ENCODE measurements at regions not wholly inside any gene's neighbourhood (a gene's known extent, or its start where the extent isn't known, plus 50 kb on each side); places are given as distances from the start of the nearest gene placed in this dataset.

GRCh38 chr3:189080745-189081144, 91.0 kb upstream of the TPRG1 start:
- no peak for FAIRE-seq
- CTCF ChIA-PET = no interaction called here

GRCh38 chr3:189082666-189083427, 88.9 kb upstream of the TPRG1 start:
- POLR2A ChIA-PET = no interaction called here

More at GRCh38 chr3:189080745-189081144, 91.0 kb upstream of the TPRG1 start:
- Histone ChIP-seq H3K4me3 (no peak overlapping the region), H3K4me2 (no peak overlapping the region), H3K27ac (no peak overlapping the region), H3K4me1 (no peaks in the 10 kb centered on the region), H3K9me3 (no peaks in the 10 kb centered on the region)
- ATAC-seq = no peak
- TF ChIP-seq MYC (IDR thresholded peaks at IDR 0.05; ENCODE audit: borderline replicate concordance, low read length) (no peak), KDM1A (IDR thresholded peaks at IDR 0.05; ENCODE audit: low read depth) (no peak), HMGXB4 (CRISPR knock-in tag; IDR thresholded peaks at IDR 0.05; ENCODE audit: borderline replicate concordance) (no peak), ZFP36 (IDR thresholded peaks at IDR 0.05; ENCODE audit: borderline replicate concordance, partially characterized antibody) (no peak), HOXB13 (CRISPR knock-in tag; IDR thresholded peaks at IDR 0.05; ENCODE audit: low read depth) (no peak), ATOH8 (CRISPR knock-in tag; IDR thresholded peaks at IDR 0.05; ENCODE audit: low read depth) (no peak), TP53 (CRISPR knock-in tag; IDR thresholded peaks at IDR 0.05) (no peak), POLR2A (IDR thresholded peaks at IDR 0.05; ENCODE audit: low read length) (no peak), KDM5A (IDR thresholded peaks at IDR 0.05) (no peak), NR3C1 (IDR thresholded peaks at IDR 0.05) (no peak), POLR2AphosphoS2 (conservative IDR thresholded peaks at IDR 0.05; ENCODE audit: low read length) (no peak), RCOR1 (IDR thresholded peaks at IDR 0.05; ENCODE audit: low read depth, low read length) (no peak), PHF8 (IDR thresholded peaks at IDR 0.05; ENCODE audit: borderline replicate concordance, low read depth) (no peak), CBX8 (IDR thresholded peaks at IDR 0.05) (no peak), NFE2L2 (conservative IDR thresholded peaks at IDR 0.05; ENCODE audit: low read length) (no peak), EHMT2 (IDR thresholded peaks at IDR 0.05; ENCODE audit: low read depth) (no peak)
- 21% methylated on average over 2 of the region's 2 CpGs for WGBS (ENCODE audit: missing lambda C conversion rate)
- POLR2A ChIA-PET = no interaction called here
- no peak for DNase-seq (ENCODE audit: low read depth in 1 of 2, low spot score in 1 of 2)

More at GRCh38 chr3:189082666-189083427, 88.9 kb upstream of the TPRG1 start:
- no peak for FAIRE-seq
- no peak overlapping the region for H3K27ac ChIP-seq
- no peaks in the 10 kb centered on the region for H3K4me1 ChIP-seq
- no peak for ATAC-seq
- no peak overlapping the region for H3K4me3 ChIP-seq
- CTCF ChIA-PET = interaction anchor here (0.6 to 1.5 kb wide), 2 partner anchors 50 to 1343 kb away, joined by 3 read pairs; no protein-coding TSS in a partner anchor
- no peak for DNase-seq (ENCODE audit: low read depth in 1 of 2, low spot score in 1 of 2)
- 58% methylated on average over 7 of the region's 7 CpGs for WGBS (ENCODE audit: missing lambda C conversion rate)
- TF ChIP-seq SREBF2 (IDR thresholded peaks at IDR 0.05) = no peak
- TF ChIP-seq TP53 (CRISPR knock-in tag; IDR thresholded peaks at IDR 0.05) = no peak
- no peak for TF ChIP-seq BCL3 (IDR thresholded peaks at IDR 0.05)
- TF ChIP-seq MYC (IDR thresholded peaks at IDR 0.05; ENCODE audit: borderline replicate concordance, low read length) = no peak
- TF ChIP-seq E2F6 (IDR thresholded peaks at IDR 0.05; ENCODE audit: borderline replicate concordance, low read depth) = no peak
- TF ChIP-seq FOSB (CRISPR knock-in tag; IDR thresholded peaks at IDR 0.05) = no peak
- TF ChIP-seq HDAC2 (IDR thresholded peaks at IDR 0.05) = no peak
- no peak for TF ChIP-seq RAD21 (conservative IDR thresholded peaks at IDR 0.05 in 1 of 2, IDR thresholded peaks at IDR 0.05 in 1 of 2)
- no peak for TF ChIP-seq CHD4 (IDR thresholded peaks at IDR 0.05; ENCODE audit: borderline replicate concordance)
- TF ChIP-seq HES2 (IDR thresholded peaks at IDR 0.05) = no peak
- TF ChIP-seq JUNB (IDR thresholded peaks at IDR 0.05) = no peak
- TF ChIP-seq TFCP2L1 (CRISPR knock-in tag; IDR thresholded peaks at IDR 0.05) = no peak
- TF ChIP-seq GATA3 (IDR thresholded peaks at IDR 0.05; ENCODE audit: borderline replicate concordance) = no peak
- TF ChIP-seq BHLHE40 (IDR thresholded peaks at IDR 0.05; ENCODE audit: low read depth, low read length) = no peak
- no peak overlapping the region for H3K4me2 ChIP-seq
- no peaks in the 10 kb centered on the region for H3K9me3 ChIP-seq

All from A549 (cell line).